ENCODE measurements at regions not wholly inside any gene's neighbourhood (a gene's known extent, or its start where the extent isn't known, plus 50 kb on each side); places are given as distances from the start of the nearest gene placed in this dataset.

DNA sequence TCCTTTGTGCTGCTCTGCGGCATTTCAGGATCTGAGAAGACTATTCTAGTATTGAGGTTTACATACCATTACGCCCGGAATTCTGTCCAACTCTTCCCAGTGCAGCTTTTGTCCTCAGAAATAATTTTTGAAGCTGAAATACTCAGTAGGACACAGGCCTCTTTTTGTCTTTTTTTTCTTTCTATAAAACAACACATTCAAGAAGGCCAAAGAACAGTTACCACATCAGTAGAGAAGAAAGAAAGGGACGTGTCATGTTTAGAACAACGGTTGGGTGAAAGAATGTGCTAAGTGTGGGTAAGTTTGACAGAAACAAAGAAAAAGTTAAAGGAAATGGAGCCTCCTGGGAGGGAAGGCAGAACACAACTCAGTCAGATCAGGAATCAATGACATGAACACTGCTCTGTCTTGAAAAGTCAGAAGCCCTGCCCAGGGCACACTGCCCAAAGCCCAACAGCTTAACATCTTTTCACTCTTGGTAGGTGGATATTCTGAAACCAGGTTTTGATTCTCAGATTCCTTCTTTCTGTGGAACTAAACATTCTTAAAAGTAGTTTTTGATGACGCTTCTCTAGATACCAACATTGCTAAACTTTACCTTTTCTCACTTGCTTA lies 198.6 kb upstream of the CWC22 start:
- no peak for DNase-seq (ENCODE audit: low spot score)
- Mint-ChIP-seq H3K36me3 (ENCODE audit: low read depth) (no peaks in the 10 kb centered on the region), H3K4me1 (ENCODE audit: low read depth) (peaks cover 10% of the 10 kb centered on the region), H3K27ac (ENCODE audit: unreplicated experiment) (no peak overlapping the region), H3K9me3 (ENCODE audit: low read depth) (peaks cover 6% of the 10 kb centered on the region), H3K27me3 (ENCODE audit: low read depth) (no peaks in the 10 kb centered on the region), H3K4me3 (ENCODE audit: unreplicated experiment) (no peak overlapping the region)
- TF ChIP-seq, protein P1, sequence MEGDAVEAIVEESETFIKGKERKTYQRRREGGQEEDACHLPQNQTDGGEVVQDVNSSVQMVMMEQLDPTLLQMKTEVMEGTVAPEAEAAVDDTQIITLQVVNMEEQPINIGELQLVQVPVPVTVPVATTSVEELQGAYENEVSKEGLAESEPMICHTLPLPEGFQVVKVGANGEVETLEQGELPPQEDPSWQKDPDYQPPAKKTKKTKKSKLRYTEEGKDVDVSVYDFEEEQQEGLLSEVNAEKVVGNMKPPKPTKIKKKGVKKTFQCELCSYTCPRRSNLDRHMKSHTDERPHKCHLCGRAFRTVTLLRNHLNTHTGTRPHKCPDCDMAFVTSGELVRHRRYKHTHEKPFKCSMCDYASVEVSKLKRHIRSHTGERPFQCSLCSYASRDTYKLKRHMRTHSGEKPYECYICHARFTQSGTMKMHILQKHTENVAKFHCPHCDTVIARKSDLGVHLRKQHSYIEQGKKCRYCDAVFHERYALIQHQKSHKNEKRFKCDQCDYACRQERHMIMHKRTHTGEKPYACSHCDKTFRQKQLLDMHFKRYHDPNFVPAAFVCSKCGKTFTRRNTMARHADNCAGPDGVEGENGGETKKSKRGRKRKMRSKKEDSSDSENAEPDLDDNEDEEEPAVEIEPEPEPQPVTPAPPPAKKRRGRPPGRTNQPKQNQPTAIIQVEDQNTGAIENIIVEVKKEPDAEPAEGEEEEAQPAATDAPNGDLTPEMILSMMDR (IDR thresholded peaks at IDR 0.05), result no peak

DNA sequence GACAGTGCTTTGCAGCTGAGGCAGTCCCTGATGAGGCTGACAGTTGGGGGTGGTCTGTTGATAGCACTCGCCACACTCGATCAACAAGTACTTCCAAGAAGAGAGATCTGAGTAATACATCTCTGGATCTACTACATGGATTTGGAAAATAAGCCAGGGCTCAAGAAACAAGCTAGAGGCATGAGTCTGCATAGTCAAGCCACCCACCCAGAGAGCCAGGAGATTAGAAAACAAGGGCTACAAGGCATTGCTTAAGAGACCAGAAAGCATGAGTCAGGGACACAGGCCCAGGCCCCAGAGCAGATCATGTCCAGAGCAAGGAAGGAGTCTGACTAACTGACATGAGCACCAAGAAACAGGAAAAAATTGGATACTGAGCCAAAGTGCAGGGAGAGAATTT lies 196.9 kb upstream of the CWC22 start:
- Mint-ChIP-seq H3K9me3 (ENCODE audit: low read depth) (peaks cover 6% of the 10 kb centered on the region), H3K27me3 (ENCODE audit: low read depth) (no peaks in the 10 kb centered on the region), H3K4me3 (ENCODE audit: unreplicated experiment) (no peak overlapping the region), H3K4me1 (ENCODE audit: low read depth) (peaks cover 8% of the 10 kb centered on the region), H3K27ac (ENCODE audit: unreplicated experiment) (no peak overlapping the region), H3K36me3 (ENCODE audit: low read depth) (no peaks in the 10 kb centered on the region)
- no peak for DNase-seq (ENCODE audit: low spot score)
- TF ChIP-seq, protein P1 (IDR thresholded peaks at IDR 0.05), result no peak

DNA sequence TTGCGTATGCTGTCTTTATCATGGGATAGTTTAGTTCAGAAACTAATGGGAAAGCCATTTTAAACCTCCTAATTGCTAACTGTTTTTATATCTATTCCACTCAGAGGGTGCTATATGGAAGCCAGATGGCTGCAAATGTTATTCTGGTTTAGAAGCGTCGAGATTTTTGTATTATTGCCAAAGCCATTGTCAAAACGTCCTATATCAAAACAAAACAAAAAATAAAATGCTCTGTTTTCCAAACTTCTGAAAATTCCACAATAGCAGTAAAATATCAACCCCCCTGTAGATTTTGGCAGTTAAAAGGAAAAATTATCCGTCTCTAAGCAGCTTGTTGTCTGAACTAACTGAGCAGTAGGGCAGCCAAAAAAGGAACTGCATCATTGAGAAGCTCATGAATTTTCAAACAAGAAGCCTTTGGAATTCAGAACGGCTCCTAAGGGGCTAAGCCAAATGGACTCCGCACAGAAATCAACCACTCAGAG lies 195.4 kb upstream of the CWC22 start:
- Mint-ChIP-seq H3K27ac (ENCODE audit: unreplicated experiment) (no peak overlapping the region), H3K9me3 (ENCODE audit: low read depth) (no peaks in the 10 kb centered on the region), H3K4me3 (ENCODE audit: unreplicated experiment) (no peak overlapping the region), H3K4me1 (ENCODE audit: low read depth) (no peaks in the 10 kb centered on the region), H3K36me3 (ENCODE audit: low read depth) (no peaks in the 10 kb centered on the region), H3K27me3 (ENCODE audit: low read depth) (no peaks in the 10 kb centered on the region)
- TF ChIP-seq, protein P1 (IDR thresholded peaks at IDR 0.05), result no peak
- no peak for DNase-seq (ENCODE audit: low spot score)

DNA sequence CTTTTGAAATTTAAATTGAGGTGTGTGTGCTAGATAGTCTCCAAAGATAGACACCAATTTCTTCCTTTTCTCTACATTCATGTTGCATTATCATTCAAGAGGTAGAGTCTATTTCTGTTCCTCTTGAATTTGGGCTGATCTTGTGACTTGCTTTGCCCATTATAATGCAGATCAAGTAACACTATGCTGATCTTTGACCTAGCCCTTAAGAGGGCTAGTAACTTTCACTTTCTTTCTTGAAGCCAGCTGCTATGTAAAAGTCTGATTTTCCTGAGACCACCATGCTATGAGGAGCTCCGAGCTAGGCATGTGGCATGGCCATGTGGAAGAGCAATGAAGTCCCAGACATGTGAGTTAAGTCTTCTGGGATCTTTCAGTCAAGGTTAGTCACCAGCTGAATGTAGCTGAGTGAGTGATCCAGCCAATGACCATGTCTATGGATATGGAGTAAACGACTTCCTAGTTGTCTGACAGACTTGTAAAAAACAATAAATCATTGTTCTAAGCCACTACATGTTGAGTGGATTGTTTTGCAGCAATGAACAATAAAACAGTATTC lies 189.4 kb upstream of the CWC22 start:
- Mint-ChIP-seq H3K4me3 (ENCODE audit: unreplicated experiment) (no peak overlapping the region), H3K4me1 (ENCODE audit: low read depth) (no peaks in the 10 kb centered on the region), H3K27me3 (ENCODE audit: low read depth) (no peaks in the 10 kb centered on the region), H3K36me3 (ENCODE audit: low read depth) (no peaks in the 10 kb centered on the region), H3K9me3 (ENCODE audit: low read depth) (peaks cover 5% of the 10 kb centered on the region), H3K27ac (ENCODE audit: unreplicated experiment) (no peak overlapping the region)
- DNase-seq (ENCODE audit: low spot score), result no peak
- TF ChIP-seq, protein P1 (IDR thresholded peaks at IDR 0.05), result no peak

DNA sequence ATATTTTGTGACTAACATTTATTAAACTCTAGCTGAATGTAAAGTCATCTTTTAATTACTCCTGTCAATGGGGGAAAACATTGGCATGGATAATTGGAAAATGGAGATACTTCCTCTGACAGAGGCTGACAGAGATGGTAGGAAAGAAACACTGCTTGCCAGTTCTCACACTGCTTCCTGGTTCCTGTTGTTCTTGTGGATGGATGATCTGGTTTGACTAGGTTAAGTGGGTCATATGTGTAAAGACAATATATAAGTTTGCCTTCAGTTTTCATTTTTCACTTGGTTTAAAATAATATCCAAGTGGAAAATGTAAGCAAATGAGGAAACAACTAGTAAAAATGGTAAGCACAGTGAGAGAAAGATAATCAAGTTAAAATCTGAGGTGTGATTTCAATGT lies 188.8 kb upstream of the CWC22 start:
- Mint-ChIP-seq H3K36me3 (ENCODE audit: low read depth) (no peaks in the 10 kb centered on the region), H3K27me3 (ENCODE audit: low read depth) (no peaks in the 10 kb centered on the region), H3K27ac (ENCODE audit: unreplicated experiment) (no peak overlapping the region), H3K4me3 (ENCODE audit: unreplicated experiment) (no peak overlapping the region), H3K9me3 (ENCODE audit: low read depth) (peaks cover 5% of the 10 kb centered on the region), H3K4me1 (ENCODE audit: low read depth) (no peaks in the 10 kb centered on the region)
- no peak for DNase-seq (ENCODE audit: low spot score)
- TF ChIP-seq, protein P1 (IDR thresholded peaks at IDR 0.05), result no peak
